Neural cell (in vitro differentiated cells): ENCODE measurements at regions not wholly inside any gene's neighbourhood (a gene's known extent, or its start where the extent isn't known, plus 50 kb on each side); places are given as distances from the start of the nearest gene placed in this dataset.

ENCODE experiments used
- CTCF ChIP-seq: fragments of 450-650 bp; IDR thresholded peaks from 2 replicates; pipeline ENCODE4 v1.5.1; 2014; ENCODE audit warnings: antibody characterized with exemption, mild to moderate bottlenecking, moderate library complexity; ENCODE audit not compliant: poor library complexity, severe bottlenecking
- EP300 ChIP-seq: fragments of 450-650 bp; conservative IDR thresholded peaks from 2 replicates; pipeline ENCODE4 v1.6.1; 2014; ENCODE audit warnings: antibody characterized with exemption, mild to moderate bottlenecking, moderate library complexity; ENCODE audit not compliant: poor library complexity, severe bottlenecking
- EZH2 ChIP-seq: fragments of 200-600, 300-800 bp; shearing (Covaris generic), sonication (generic); IDR thresholded peaks from 2 replicates; pipeline ENCODE4 v1.6.1; 2014; ENCODE audit warnings: antibody characterized with exemption, low read length, borderline replicate concordance, mild to moderate bottlenecking; ENCODE audit not compliant: insufficient read depth, poor library complexity, severe bottlenecking
- MXI1 ChIP-seq: fragments of 450-650 bp; conservative IDR thresholded peaks from 2 replicates; pipeline ENCODE4 v1.6.1; 2014; ENCODE audit warnings: antibody characterized with exemption, mild to moderate bottlenecking; ENCODE audit not compliant: poor library complexity, severe bottlenecking
- POLR2AphosphoS5 ChIP-seq: IDR thresholded peaks from 2 replicates; pipeline ENCODE4 v1.6.1; 2012
- RAD21 ChIP-seq: fragments of 450-650 bp; conservative IDR thresholded peaks from 2 replicates; pipeline ENCODE4 v1.6.1; 2014; ENCODE audit warnings: antibody characterized with exemption, mild to moderate bottlenecking, moderate library complexity
- REST ChIP-seq: IDR thresholded peaks from 2 replicates; pipeline ENCODE4 v1.6.1; 2012; ENCODE audit warnings: borderline replicate concordance
- TAF1 ChIP-seq: IDR thresholded peaks from 2 replicates; pipeline ENCODE4 v1.6.1; 2012; ENCODE audit warnings: low read depth

- no peak for TF ChIP-seq CTCF
- TF ChIP-seq REST = no peak
- no peak for TF ChIP-seq RAD21
- no peak for TF ChIP-seq POLR2AphosphoS5
- TF ChIP-seq TAF1 = no peak
- TF ChIP-seq EP300 = no peak
- no peak for TF ChIP-seq EZH2
- TF ChIP-seq MXI1 = no peak
Measured at GRCh38 chr15:47397655-47398054, 319.6 kb upstream of the SEMA6D start.
